B cell (primary cell): ENCODE measurements at regions not wholly inside any gene's neighbourhood (a gene's known extent, or its start where the extent isn't known, plus 50 kb on each side); places are given as distances from the start of the nearest gene placed in this dataset.
"Not testable (repeated sequence)": the region's sequence is repeated elsewhere in the genome, so short reads cannot be mapped to it uniquely, and the experiment has no call there.

ENCODE experiments used
- EZH2 ChIP-seq: IDR thresholded peaks from 2 replicates; pipeline ENCODE4 v1.6.1; 2012; ENCODE audit warnings: borderline replicate concordance, low read depth, mild to moderate bottlenecking, moderate library complexity, low read length; ENCODE audit not compliant: insufficient read depth, poor library complexity, severe bottlenecking
- TF ChIP-seq, protein P1 (sequence below): fragments of 200-600 bp; IDR thresholded peaks from one replicate; pipeline ENCODE4 v1.8.0; 2022; ENCODE audit warnings: antibody characterized with exemption, mild to moderate bottlenecking

DNA sequence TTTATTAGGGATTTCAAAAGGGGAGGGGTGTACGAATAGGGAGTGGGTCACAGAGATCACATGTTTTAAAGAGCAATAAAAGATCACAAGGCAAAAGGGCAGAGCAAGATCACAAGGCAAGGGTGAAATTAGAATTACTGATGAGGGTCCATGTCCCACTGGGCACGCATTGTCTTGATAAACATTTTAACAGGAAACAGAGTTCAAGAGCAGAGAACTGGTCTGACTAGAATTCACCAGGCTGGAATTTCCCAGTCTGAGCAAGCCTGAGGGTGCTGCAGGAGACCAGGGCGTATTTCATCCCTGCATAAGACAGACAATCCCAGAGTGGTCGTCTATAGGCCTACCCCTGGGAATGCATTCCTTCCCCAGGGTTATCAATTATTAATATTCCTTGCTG lies 844.7 kb downstream of the PLOD2 start:
- TF ChIP-seq EZH2 = not testable (repeated sequence)
- TF ChIP-seq, protein P1, sequence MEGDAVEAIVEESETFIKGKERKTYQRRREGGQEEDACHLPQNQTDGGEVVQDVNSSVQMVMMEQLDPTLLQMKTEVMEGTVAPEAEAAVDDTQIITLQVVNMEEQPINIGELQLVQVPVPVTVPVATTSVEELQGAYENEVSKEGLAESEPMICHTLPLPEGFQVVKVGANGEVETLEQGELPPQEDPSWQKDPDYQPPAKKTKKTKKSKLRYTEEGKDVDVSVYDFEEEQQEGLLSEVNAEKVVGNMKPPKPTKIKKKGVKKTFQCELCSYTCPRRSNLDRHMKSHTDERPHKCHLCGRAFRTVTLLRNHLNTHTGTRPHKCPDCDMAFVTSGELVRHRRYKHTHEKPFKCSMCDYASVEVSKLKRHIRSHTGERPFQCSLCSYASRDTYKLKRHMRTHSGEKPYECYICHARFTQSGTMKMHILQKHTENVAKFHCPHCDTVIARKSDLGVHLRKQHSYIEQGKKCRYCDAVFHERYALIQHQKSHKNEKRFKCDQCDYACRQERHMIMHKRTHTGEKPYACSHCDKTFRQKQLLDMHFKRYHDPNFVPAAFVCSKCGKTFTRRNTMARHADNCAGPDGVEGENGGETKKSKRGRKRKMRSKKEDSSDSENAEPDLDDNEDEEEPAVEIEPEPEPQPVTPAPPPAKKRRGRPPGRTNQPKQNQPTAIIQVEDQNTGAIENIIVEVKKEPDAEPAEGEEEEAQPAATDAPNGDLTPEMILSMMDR = not testable (repeated sequence)
